Upper lobe of left lung (tissue), 6 donors: ENCODE measurements at regions not wholly inside any gene's neighbourhood (a gene's known extent, or its start where the extent isn't known, plus 50 kb on each side); places are given as distances from the start of the nearest gene placed in this dataset.

ENCODE experiments used
- ATAC-seq, 2 donors: fragments of 200-7000 bp; cut with Tn5 transposase; one replicate each; pipeline ENCODE4 v1.9.1; 2022; ENCODE audit warnings: mild to moderate bottlenecking in 2 of 2, moderate library complexity in 2 of 2; ENCODE audit not compliant: low FRiP score in 2 of 2
- DNase-seq, 2 donors: peaks; one replicate each; pipeline ENCODE4 v3.0.0-alpha.2; 2019 to 2020
- H3K27ac ChIP-seq, 4 donors: fragments of 200-600 bp; sonication (generic); one replicate each; pipeline ENCODE4 v1.5.1; 2016 to 2019
- H3K27me3 ChIP-seq, 4 donors: fragments of 200-600 bp; sonication (generic); one replicate each; pipeline ENCODE4 v1.5.1; 2017 to 2019
- H3K36me3 ChIP-seq, 4 donors: fragments of 200-600 bp; sonication (generic); one replicate each; pipeline ENCODE4 v1.5.1; 2016 to 2019
- H3K4me1 ChIP-seq, 4 donors: fragments of 200-600 bp; sonication (generic); one replicate each; pipeline ENCODE4 v1.5.1; 2018 to 2019
- H3K4me3 ChIP-seq, 4 donors: fragments of 200-600 bp; sonication (generic); one replicate each; pipeline ENCODE4 v1.5.1; 2017 to 2019; ENCODE audit warnings: mild to moderate bottlenecking in 2 of 4, moderate library complexity in 1 of 4
- H3K9me3 ChIP-seq, 4 donors: fragments of 200-600 bp; sonication (generic); one replicate each; pipeline ENCODE4 v1.5.1; 2018 to 2019
- EP300 ChIP-seq, 4 donors: sonication (generic); formaldehyde crosslinking; IDR thresholded peaks; one replicate each; pipeline ENCODE4 v1.5.1; 2017; ENCODE audit warnings: antibody characterized with exemption in 4 of 4, control low read depth in 2 of 4
- POLR2A ChIP-seq, 4 donors: fragments of 450-650 bp; IDR thresholded peaks; one replicate each; pipeline ENCODE4 v1.5.1; 2016 to 2017; ENCODE audit warnings: antibody characterized with exemption in 4 of 4, mild to moderate bottlenecking in 2 of 4
- POLR2AphosphoS5 ChIP-seq, 2 donors: sonication (generic); formaldehyde crosslinking; IDR thresholded peaks; one replicate each; pipeline ENCODE4 v1.5.1; 2017; ENCODE audit warnings: antibody characterized with exemption in 2 of 2
- WGBS, 2 donors: methylation state at CpG; one replicate each; pipeline ENCODE4 v1.1.5; 2017 to 2018; 5-methylcytosine and 5-hydroxymethylcytosine counted together
- TF ChIP-seq, protein P1 (sequence below), 6 experiments: fragments of 450-650 bp in 4 of 6; fragments of 200-600 bp in 2 of 6; sonication (generic) in 2 of 6; IDR thresholded peaks; one replicate each; pipeline ENCODE4 v1.5.1; 2016 to 2019; ENCODE audit warnings: antibody characterized with exemption in 6 of 6
- donor health status: DM: no; HTN: no; CAD: no; lungs with moderate emphysema.
- donor health status: DM: no; HTN: yes; CAD: no; lungs with severe emphysema.

GRCh38 chr6:129773304-129773703 is 63.3 kb upstream of the ARHGAP18 start:
- no peak overlapping the region for H3K4me3 ChIP-seq
- DNase-seq (no peak), ATAC-seq (no peak)
- no peaks in the 10 kb centered on the region for H3K27me3 ChIP-seq
- H3K27ac ChIP-seq = no peak overlapping the region
- H3K36me3 ChIP-seq = no peaks in the 10 kb centered on the region
- peaks cover 0 to 7% (median 6%) of the 10 kb centered on the region in 4 donors for H3K4me1 ChIP-seq
- H3K9me3 ChIP-seq = no peaks in the 10 kb centered on the region
- WGBS, 2 donors = 57 to 65% methylated on average over 2 of the region's 2 CpGs
- TF ChIP-seq POLR2AphosphoS5 (IDR thresholded peaks at IDR 0.05) (no peak), EP300 (IDR thresholded peaks at IDR 0.05) (no peak), POLR2A (IDR thresholded peaks at IDR 0.05) (no peak)
- TF ChIP-seq, protein P1, sequence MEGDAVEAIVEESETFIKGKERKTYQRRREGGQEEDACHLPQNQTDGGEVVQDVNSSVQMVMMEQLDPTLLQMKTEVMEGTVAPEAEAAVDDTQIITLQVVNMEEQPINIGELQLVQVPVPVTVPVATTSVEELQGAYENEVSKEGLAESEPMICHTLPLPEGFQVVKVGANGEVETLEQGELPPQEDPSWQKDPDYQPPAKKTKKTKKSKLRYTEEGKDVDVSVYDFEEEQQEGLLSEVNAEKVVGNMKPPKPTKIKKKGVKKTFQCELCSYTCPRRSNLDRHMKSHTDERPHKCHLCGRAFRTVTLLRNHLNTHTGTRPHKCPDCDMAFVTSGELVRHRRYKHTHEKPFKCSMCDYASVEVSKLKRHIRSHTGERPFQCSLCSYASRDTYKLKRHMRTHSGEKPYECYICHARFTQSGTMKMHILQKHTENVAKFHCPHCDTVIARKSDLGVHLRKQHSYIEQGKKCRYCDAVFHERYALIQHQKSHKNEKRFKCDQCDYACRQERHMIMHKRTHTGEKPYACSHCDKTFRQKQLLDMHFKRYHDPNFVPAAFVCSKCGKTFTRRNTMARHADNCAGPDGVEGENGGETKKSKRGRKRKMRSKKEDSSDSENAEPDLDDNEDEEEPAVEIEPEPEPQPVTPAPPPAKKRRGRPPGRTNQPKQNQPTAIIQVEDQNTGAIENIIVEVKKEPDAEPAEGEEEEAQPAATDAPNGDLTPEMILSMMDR (IDR thresholded peaks at IDR 0.05) = no peak

- Histone ChIP-seq H3K4me3 (no peak overlapping the region), H3K27ac (no peak overlapping the region), H3K27me3 (peaks cover 0 to 12% (median 4%) of the 10 kb centered on the region in 4 donors), H3K36me3 (no peaks in the 10 kb centered on the region), H3K4me1 (peaks cover 7 to 17% (median 15%) of the 10 kb centered on the region in 4 donors), H3K9me3 (no peaks in the 10 kb centered on the region)
- TF ChIP-seq, protein P1 (IDR thresholded peaks at IDR 0.05) = no peak
- TF ChIP-seq EP300 (IDR thresholded peaks at IDR 0.05) = no peak
- no peak for TF ChIP-seq POLR2A (IDR thresholded peaks at IDR 0.05)
- TF ChIP-seq POLR2AphosphoS5 (IDR thresholded peaks at IDR 0.05) = no peak
- DNase-seq (no peak), ATAC-seq (no peak)
- WGBS, 2 donors = 92 to 99% methylated on average over 4 of the region's 4 CpGs
Observed at GRCh38 chr6:129771678-129772077, 61.7 kb upstream of the ARHGAP18 start.

- Histone ChIP-seq H3K27ac (no peak overlapping the region), H3K27me3 (peaks cover 0 to 12% (median 4%) of the 10 kb centered on the region in 4 donors), H3K9me3 (no peaks in the 10 kb centered on the region), H3K36me3 (no peaks in the 10 kb centered on the region), H3K4me3 (no peak overlapping the region), H3K4me1 (peaks cover 7 to 10% (median 9%) of the 10 kb centered on the region in 4 donors)
- ATAC-seq = no peak
- TF ChIP-seq EP300 (IDR thresholded peaks at IDR 0.05) (no peak), POLR2A (IDR thresholded peaks at IDR 0.05) (no peak), POLR2AphosphoS5 (IDR thresholded peaks at IDR 0.05) (no peak)
- TF ChIP-seq, protein P1 (IDR thresholded peaks at IDR 0.05) = no peak
- no peak for DNase-seq
- WGBS, 2 donors = 76 to 78% methylated on average over 11 of the region's 11 CpGs
Observed at GRCh38 chr6:129767776-129768485, 58.0 kb upstream of the ARHGAP18 start.

DNA sequence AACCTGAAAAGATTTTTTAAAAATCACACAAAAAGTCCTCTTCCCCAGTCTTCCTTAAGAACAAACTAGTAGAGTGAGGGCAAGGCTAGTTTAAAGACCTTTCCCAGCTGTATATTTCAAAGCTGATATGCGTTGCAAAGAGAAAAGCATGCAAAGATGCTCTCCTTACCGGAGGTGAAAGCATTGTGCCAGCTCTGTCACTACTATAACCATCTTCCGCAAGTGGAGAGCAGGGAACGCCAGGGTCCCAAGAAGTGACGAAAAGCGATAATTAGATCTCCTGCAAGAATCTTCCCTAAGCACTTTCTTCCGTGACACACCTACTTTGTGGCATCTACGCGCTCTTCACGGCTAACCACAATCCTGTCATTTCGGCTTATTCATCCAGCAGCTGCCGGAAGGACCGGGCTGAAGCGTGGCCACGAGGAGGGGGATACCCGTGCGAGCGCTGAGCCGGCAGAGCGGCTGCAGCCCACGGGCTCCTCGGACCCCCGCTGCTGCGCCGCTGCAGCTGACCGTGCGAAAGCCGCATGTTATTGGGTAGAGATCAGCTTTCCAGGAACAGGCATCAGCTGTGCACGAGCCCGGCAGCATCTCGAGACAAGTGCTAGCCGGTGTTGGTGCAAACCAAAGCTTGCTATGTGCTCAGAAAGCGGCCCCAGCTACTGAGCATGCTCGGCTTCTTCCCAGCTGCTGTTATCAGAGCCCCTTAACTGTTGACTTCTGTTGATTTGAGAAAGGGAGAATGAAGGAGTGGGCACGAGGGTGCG is 57.2 kb upstream of the ARHGAP18 start:
- ATAC-seq = peak in 1 of 2 donors; percentile 67
- Histone ChIP-seq H3K9me3 (no peaks in the 10 kb centered on the region), H3K27me3 (peaks cover 0 to 12% (median 4%) of the 10 kb centered on the region in 4 donors), H3K36me3 (no peaks in the 10 kb centered on the region), H3K27ac (no peak overlapping the region), H3K4me1 (peaks cover 7 to 10% (median 9%) of the 10 kb centered on the region in 4 donors), H3K4me3 (peak overlapping the region in 3 of 4 donors; percentile 28 to 39 (median 39))
- peak in 1 of 2 donors; percentile 80 for DNase-seq
- TF ChIP-seq POLR2A (IDR thresholded peaks at IDR 0.05) = no peak
- 3 to 4% methylated on average over 26 to 36 of the region's 36 CpGs for WGBS, 2 donors

- WGBS, 2 donors = 89 to 92% methylated on average over 4 of the region's 4 CpGs
- no peak for ATAC-seq
- H3K4me1 ChIP-seq = peaks cover 7 to 10% (median 9%) of the 10 kb centered on the region in 4 donors
Observed at GRCh38 chr6:129764761-129765407, 54.9 kb upstream of the ARHGAP18 start.

More at GRCh38 chr6:129764761-129765407, 54.9 kb upstream of the ARHGAP18 start:
- peaks cover 0 to 12% (median 4%) of the 10 kb centered on the region in 4 donors for H3K27me3 ChIP-seq
- H3K36me3 ChIP-seq = no peaks in the 10 kb centered on the region
- H3K27ac ChIP-seq = no peak overlapping the region
- H3K4me3 ChIP-seq = no peak overlapping the region
- H3K9me3 ChIP-seq = no peaks in the 10 kb centered on the region
- no peak for DNase-seq
- no peak for TF ChIP-seq POLR2A (IDR thresholded peaks at IDR 0.05)
- TF ChIP-seq, protein P1 (IDR thresholded peaks at IDR 0.05) = no peak
- TF ChIP-seq POLR2AphosphoS5 (IDR thresholded peaks at IDR 0.05) = no peak
- no peak for TF ChIP-seq EP300 (IDR thresholded peaks at IDR 0.05)
